Natural killer cell (primary cell): ENCODE measurements at regions not wholly inside any gene's neighbourhood (a gene's known extent, or its start where the extent isn't known, plus 50 kb on each side); places are given as distances from the start of the nearest gene placed in this dataset.

Experiments
- ATAC-seq, 3 donors: fragments of 150-1000 bp in 2 of 3; fragments of 200-7000 bp in 1 of 3; cut with Tn5 transposase; 1 replicate in 1 of 3; 2 replicates in 2 of 3; pipeline ENCODE4 v1.10.0; 2021; ENCODE audit warnings: mild to moderate bottlenecking in 2 of 3, moderate library complexity in 2 of 3
- DNase-seq, 2 donors: peaks; one replicate each; pipeline versions ENCODE4 v3.0.0 to v3.0.0-alpha.2; 2013 to 2021; ENCODE audit warnings: mixed read lengths in 1 of 2
- H3K27ac ChIP-seq: one replicate; pipeline ENCODE4 v1.5.1; 2013; ENCODE audit warnings: mild to moderate bottlenecking, low read length
- H3K27me3 ChIP-seq: one replicate; pipeline ENCODE4 v1.6.1; 2013; ENCODE audit warnings: low read length; ENCODE audit not compliant: control insufficient read depth, insufficient read depth
- H3K36me3 ChIP-seq: one replicate; pipeline ENCODE4 v1.6.1; 2013; ENCODE audit warnings: low read length; ENCODE audit not compliant: control insufficient read depth, insufficient read depth
- H3K4me1 ChIP-seq: one replicate; pipeline ENCODE4 v1.6.1; 2013; ENCODE audit warnings: low read length; ENCODE audit not compliant: control insufficient read depth, insufficient read depth
- H3K4me3 ChIP-seq: one replicate; pipeline ENCODE4 v1.5.1; 2013; ENCODE audit warnings: low read length
- H3K9me3 ChIP-seq: one replicate; pipeline ENCODE4 v1.6.1; 2013; ENCODE audit warnings: low read length; ENCODE audit not compliant: control insufficient read depth, insufficient read depth
- H3K27ac Mint-ChIP-seq, 2 donors: one replicate each; pipeline ENCODE4 v1.8.0; 2022; ENCODE audit warnings: mild to moderate bottlenecking in 2 of 2, mixed read lengths in 2 of 2, moderate library complexity in 1 of 2
- H3K27me3 Mint-ChIP-seq, 2 donors: one replicate each; pipeline ENCODE4 v1.8.0; 2022; ENCODE audit warnings: low read depth in 2 of 2, mixed read lengths in 2 of 2
- H3K36me3 Mint-ChIP-seq: one replicate; pipeline ENCODE4 v1.8.0; 2022; ENCODE audit warnings: mixed read lengths
- H3K4me1 Mint-ChIP-seq, 2 donors: one replicate each; pipeline ENCODE4 v1.8.0; 2022; ENCODE audit warnings: mixed read lengths in 2 of 2
- H3K4me3 Mint-ChIP-seq: one replicate; pipeline ENCODE4 v1.8.0; 2022; ENCODE audit warnings: mild to moderate bottlenecking, moderate library complexity, mixed read lengths
- H3K9me3 Mint-ChIP-seq, 2 donors: one replicate each; pipeline ENCODE4 v1.8.0; 2022; ENCODE audit warnings: mixed read lengths in 2 of 2
- CTCF ChIP-seq: fragments of 200-600 bp; IDR thresholded peaks from one replicate; pipeline ENCODE4 v1.8.0; 2022; ENCODE audit warnings: antibody characterized with exemption
- WGBS: methylation state at CpG from one replicate; pipeline ENCODE4 v1.1.7; 2013; ENCODE audit warnings: missing lambda C conversion rate; ENCODE audit not compliant: insufficient coverage; 5-methylcytosine and 5-hydroxymethylcytosine counted together
- intact Hi-C: fragments of 100-400 bp; cut with micrococcal nuclease; formaldehyde crosslinking; loops from one replicate; pipeline ENCODE4 v1.14.2; 2022

GRCh38 chr7:36016648-36017047 is 136.4 kb upstream of the EEPD1 start:
- no peak for ATAC-seq
- H3K36me3 ChIP-seq = no peaks in the 10 kb centered on the region
- no peak for DNase-seq
- Mint-ChIP-seq H3K4me1 (no peaks in the 10 kb centered on the region), H3K36me3 (no peaks in the 10 kb centered on the region), H3K4me3 (no peak overlapping the region), H3K9me3 (no peaks in the 10 kb centered on the region), H3K27me3 (peaks cover 3 to 7% of the 10 kb centered on the region in 2 donors), H3K27ac (no peak overlapping the region)
- no peaks in the 10 kb centered on the region for H3K4me1 ChIP-seq
- H3K9me3 ChIP-seq = no peaks in the 10 kb centered on the region
- intact Hi-C loops = no loop called here
- 90% methylated on average over 4 of the region's 4 CpGs for WGBS
- no peak overlapping the region for H3K4me3 ChIP-seq
- H3K27ac ChIP-seq = no peak overlapping the region
- TF ChIP-seq CTCF = no peak
- no peaks in the 10 kb centered on the region for H3K27me3 ChIP-seq

- 95% methylated on average over 7 of the region's 7 CpGs for WGBS
- no peak overlapping the region for H3K27ac ChIP-seq
- H3K27ac Mint-ChIP-seq = no peak overlapping the region
Observed at GRCh38 chr7:36017111-36017510, 135.9 kb upstream of the EEPD1 start.

GRCh38 chr7:36018816-36019484 is 134.1 kb upstream of the EEPD1 start:
- Mint-ChIP-seq H3K4me1 (no peaks in the 10 kb centered on the region), H3K9me3 (no peaks in the 10 kb centered on the region), H3K27ac (no peak overlapping the region), H3K4me3 (no peak overlapping the region), H3K27me3 (peaks cover 8% of the 10 kb centered on the region in 2 donors), H3K36me3 (no peaks in the 10 kb centered on the region)
- Histone ChIP-seq H3K9me3 (no peaks in the 10 kb centered on the region), H3K4me1 (no peaks in the 10 kb centered on the region), H3K4me3 (no peak overlapping the region), H3K27ac (no peak overlapping the region), H3K36me3 (no peaks in the 10 kb centered on the region), H3K27me3 (no peaks in the 10 kb centered on the region)
- no peak for ATAC-seq
- intact Hi-C loops = no loop called here
- 86% methylated on average over 7 of the region's 7 CpGs for WGBS
- DNase-seq = no peak
- TF ChIP-seq CTCF = no peak

More at GRCh38 chr7:36017111-36017510, 135.9 kb upstream of the EEPD1 start:
- Mint-ChIP-seq H3K27me3 (peaks cover 6 to 7% of the 10 kb centered on the region in 2 donors), H3K4me1 (no peaks in the 10 kb centered on the region), H3K4me3 (no peak overlapping the region), H3K9me3 (no peaks in the 10 kb centered on the region), H3K36me3 (no peaks in the 10 kb centered on the region)
- no peak for DNase-seq
- intact Hi-C loops = no loop called here
- Histone ChIP-seq H3K4me3 (no peak overlapping the region), H3K4me1 (no peaks in the 10 kb centered on the region), H3K9me3 (no peaks in the 10 kb centered on the region), H3K27me3 (no peaks in the 10 kb centered on the region), H3K36me3 (no peaks in the 10 kb centered on the region)
- ATAC-seq = no peak
- no peak for TF ChIP-seq CTCF

- H3K9me3 ChIP-seq = no peaks in the 10 kb centered on the region
- no peak overlapping the region for H3K4me3 ChIP-seq
- intact Hi-C loops = no loop called here
- ATAC-seq (no peak), DNase-seq (no peak)
- 82% methylated on average over 4 of the region's 4 CpGs for WGBS
- H3K4me3 Mint-ChIP-seq = no peak overlapping the region
- H3K36me3 ChIP-seq = no peaks in the 10 kb centered on the region
- peaks cover 8 to 14% of the 10 kb centered on the region in 2 donors for H3K27me3 Mint-ChIP-seq
- no peaks in the 10 kb centered on the region for H3K36me3 Mint-ChIP-seq
- H3K4me1 ChIP-seq = no peaks in the 10 kb centered on the region
- H3K9me3 Mint-ChIP-seq = no peaks in the 10 kb centered on the region
- H3K27ac ChIP-seq = no peak overlapping the region
- no peaks in the 10 kb centered on the region for H3K27me3 ChIP-seq
- H3K4me1 Mint-ChIP-seq = no peaks in the 10 kb centered on the region
- no peak overlapping the region for H3K27ac Mint-ChIP-seq
- no peak for TF ChIP-seq CTCF
Observed at GRCh38 chr7:36019538-36019937, 133.5 kb upstream of the EEPD1 start.
